Gastrocnemius medialis (tissue), 4 donors: ENCODE measurements at regions not wholly inside any gene's neighbourhood (a gene's known extent, or its start where the extent isn't known, plus 50 kb on each side); places are given as distances from the start of the nearest gene placed in this dataset.

Experiments used
- POLR2A ChIP-seq, 2 donors: fragments of 450-650 bp; IDR thresholded peaks; one replicate each; pipeline ENCODE4 v1.6.1; 2017; ENCODE audit warnings: antibody characterized with exemption in 2 of 2, mild to moderate bottlenecking in 2 of 2, moderate library complexity in 2 of 2
- TF ChIP-seq, protein P1 (sequence below), 5 experiments: fragments of 450-650 bp in 3 of 5; fragments of 200-600 bp in 2 of 5; sonication (generic) in 2 of 5; IDR thresholded peaks in 4 of 5; conservative IDR thresholded peaks in 1 of 5; 1 replicate in 4 of 5; 2 replicates in 1 of 5; pipeline ENCODE4 v1.5.1; 2016 to 2019; ENCODE audit warnings: antibody characterized with exemption in 5 of 5, mild to moderate bottlenecking in 3 of 5, moderate library complexity in 3 of 5

DNA sequence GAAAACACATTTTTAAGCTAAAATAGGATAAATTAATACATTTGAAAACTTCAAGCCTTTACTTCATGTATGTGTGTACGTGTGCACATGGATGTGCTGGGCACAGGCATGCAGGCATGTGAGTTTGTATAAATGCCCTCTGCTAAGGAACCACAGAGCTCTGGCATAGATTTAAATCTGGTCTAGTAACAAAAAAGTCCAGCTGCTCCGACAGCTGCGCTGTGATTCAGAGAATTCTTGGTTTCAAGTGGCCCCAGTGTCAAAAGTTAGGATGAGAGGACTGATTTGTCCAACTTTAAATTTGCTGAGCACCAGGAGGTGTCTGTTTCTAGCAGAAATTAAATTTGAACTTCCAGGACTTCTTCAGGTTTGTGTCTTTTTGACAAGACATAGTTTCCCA lies 203.7 kb upstream of the TUT7 start:
- no peak for TF ChIP-seq POLR2A (IDR thresholded peaks at IDR 0.05)
- TF ChIP-seq, protein P1, sequence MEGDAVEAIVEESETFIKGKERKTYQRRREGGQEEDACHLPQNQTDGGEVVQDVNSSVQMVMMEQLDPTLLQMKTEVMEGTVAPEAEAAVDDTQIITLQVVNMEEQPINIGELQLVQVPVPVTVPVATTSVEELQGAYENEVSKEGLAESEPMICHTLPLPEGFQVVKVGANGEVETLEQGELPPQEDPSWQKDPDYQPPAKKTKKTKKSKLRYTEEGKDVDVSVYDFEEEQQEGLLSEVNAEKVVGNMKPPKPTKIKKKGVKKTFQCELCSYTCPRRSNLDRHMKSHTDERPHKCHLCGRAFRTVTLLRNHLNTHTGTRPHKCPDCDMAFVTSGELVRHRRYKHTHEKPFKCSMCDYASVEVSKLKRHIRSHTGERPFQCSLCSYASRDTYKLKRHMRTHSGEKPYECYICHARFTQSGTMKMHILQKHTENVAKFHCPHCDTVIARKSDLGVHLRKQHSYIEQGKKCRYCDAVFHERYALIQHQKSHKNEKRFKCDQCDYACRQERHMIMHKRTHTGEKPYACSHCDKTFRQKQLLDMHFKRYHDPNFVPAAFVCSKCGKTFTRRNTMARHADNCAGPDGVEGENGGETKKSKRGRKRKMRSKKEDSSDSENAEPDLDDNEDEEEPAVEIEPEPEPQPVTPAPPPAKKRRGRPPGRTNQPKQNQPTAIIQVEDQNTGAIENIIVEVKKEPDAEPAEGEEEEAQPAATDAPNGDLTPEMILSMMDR (IDR thresholded peaks at IDR 0.05 in 4 of 5, conservative IDR thresholded peaks at IDR 0.05 in 1 of 5), result no peak
